GM12874 (cell line): ENCODE measurements at regions not wholly inside any gene's neighbourhood (a gene's known extent, or its start where the extent isn't known, plus 50 kb on each side); places are given as distances from the start of the nearest gene placed in this dataset.

ENCODE experiments used
- CTCF ChIP-seq: IDR thresholded peaks from 2 replicates; pipeline ENCODE4 v1.5.1; 2011; ENCODE audit warnings: low read depth, mild to moderate bottlenecking, control low read depth, low read length, moderate library complexity; ENCODE audit not compliant: insufficient read depth

GRCh38 chr7:20507157-20507556, 108.3 kb upstream of the ABCB5 start:
- no peak for TF ChIP-seq CTCF

- no peak for TF ChIP-seq CTCF
Observed at GRCh38 chr7:20508109-20508508, 107.4 kb upstream of the ABCB5 start.

GRCh38 chr7:20509892-20510572, 105.4 kb upstream of the ABCB5 start:
- no peak for TF ChIP-seq CTCF

GRCh38 chr7:20510573-20510900, 104.9 kb upstream of the ABCB5 start:
- no peak for TF ChIP-seq CTCF

- TF ChIP-seq CTCF = no peak
Observed at GRCh38 chr7:20513341-20513740, 102.1 kb upstream of the ABCB5 start.

GRCh38 chr7:20513897-20514296, 101.6 kb upstream of the ABCB5 start:
- TF ChIP-seq CTCF = no peak

- no peak for TF ChIP-seq CTCF
Observed at GRCh38 chr7:20514364-20514763, 101.1 kb upstream of the ABCB5 start.
